H1 (cell line): ENCODE measurements at regions not wholly inside any gene's neighbourhood (a gene's known extent, or its start where the extent isn't known, plus 50 kb on each side); places are given as distances from the start of the nearest gene placed in this dataset.

Experiments used
- BRCA1 ChIP-seq: IDR thresholded peaks from 2 replicates; pipeline ENCODE4 v1.6.1; 2012; ENCODE audit warnings: low read depth, low read length, improper control_type of control experiment
- CHD2 ChIP-seq: IDR thresholded peaks from 2 replicates; pipeline ENCODE4 v1.6.1; 2012; ENCODE audit warnings: low read length, improper control_type of control experiment
- EZH2 ChIP-seq: fragments of 200-600 bp; sonication (generic); IDR thresholded peaks from 2 replicates; pipeline ENCODE4 v1.7.1; 2012; ENCODE audit warnings: low read depth, mild to moderate bottlenecking, moderate library complexity, low read length, inconsistent platforms; ENCODE audit not compliant: severe bottlenecking
- PHF8 ChIP-seq: fragments of 200-600 bp; sonication (generic); conservative IDR thresholded peaks from 2 replicates; pipeline ENCODE4 v1.7.1; 2012; ENCODE audit warnings: low read depth, mild to moderate bottlenecking, inconsistent platforms, low read length, moderate library complexity
- SAP30 ChIP-seq: fragments of 300-600 bp; sonication (generic); IDR thresholded peaks from 2 replicates; pipeline ENCODE4 v1.7.1; 2012; ENCODE audit warnings: low read length, moderate library complexity, mild to moderate bottlenecking, inconsistent platforms; ENCODE audit not compliant: insufficient read depth, insufficient replicate concordance
- SP2 ChIP-seq: IDR thresholded peaks from 2 replicates; pipeline ENCODE4 v1.6.1; 2012; ENCODE audit warnings: mild to moderate bottlenecking, low read length, inconsistent platforms
- SP4 ChIP-seq: IDR thresholded peaks from 2 replicates; pipeline ENCODE4 v1.6.1; 2012; ENCODE audit warnings: low read length, inconsistent platforms
- TBP ChIP-seq: IDR thresholded peaks from 2 replicates; pipeline ENCODE4 v1.6.1; 2011; ENCODE audit warnings: low read depth, low read length, improper control_type of control experiment
- ZNF274 ChIP-seq: IDR thresholded peaks from 2 replicates; pipeline ENCODE4 v1.7.0; 2012; ENCODE audit warnings: low read length, borderline replicate concordance; ENCODE audit errors: extremely low read depth
- TF ChIP-seq, protein P1 (sequence below): fragments of 300-600 bp; sonication (generic); IDR thresholded peaks from 2 replicates; pipeline ENCODE4 v1.7.1; 2012; ENCODE audit warnings: low read length, moderate library complexity, mild to moderate bottlenecking, inconsistent platforms; ENCODE audit not compliant: insufficient replicate concordance

DNA sequence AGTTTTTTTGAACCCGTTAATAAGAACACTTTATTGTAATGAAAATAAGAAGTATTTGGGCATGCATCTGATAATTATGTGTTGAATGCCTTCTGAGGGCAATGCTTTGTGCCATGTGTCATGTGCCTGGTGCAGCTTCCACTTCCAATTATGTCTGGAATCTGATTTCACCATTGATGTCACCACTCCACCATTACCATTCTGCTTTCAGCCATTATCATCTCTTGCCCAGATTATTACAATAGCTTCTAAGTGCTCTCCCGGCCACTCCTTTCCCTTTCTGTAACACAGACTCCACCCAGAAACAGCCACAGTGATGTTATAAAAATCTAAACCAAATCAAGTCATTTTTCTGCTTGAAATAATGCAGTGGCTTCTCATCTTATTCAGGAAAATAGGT, 171.7 kb downstream of the C9orf152 start (continued):
- TF ChIP-seq, protein P1, sequence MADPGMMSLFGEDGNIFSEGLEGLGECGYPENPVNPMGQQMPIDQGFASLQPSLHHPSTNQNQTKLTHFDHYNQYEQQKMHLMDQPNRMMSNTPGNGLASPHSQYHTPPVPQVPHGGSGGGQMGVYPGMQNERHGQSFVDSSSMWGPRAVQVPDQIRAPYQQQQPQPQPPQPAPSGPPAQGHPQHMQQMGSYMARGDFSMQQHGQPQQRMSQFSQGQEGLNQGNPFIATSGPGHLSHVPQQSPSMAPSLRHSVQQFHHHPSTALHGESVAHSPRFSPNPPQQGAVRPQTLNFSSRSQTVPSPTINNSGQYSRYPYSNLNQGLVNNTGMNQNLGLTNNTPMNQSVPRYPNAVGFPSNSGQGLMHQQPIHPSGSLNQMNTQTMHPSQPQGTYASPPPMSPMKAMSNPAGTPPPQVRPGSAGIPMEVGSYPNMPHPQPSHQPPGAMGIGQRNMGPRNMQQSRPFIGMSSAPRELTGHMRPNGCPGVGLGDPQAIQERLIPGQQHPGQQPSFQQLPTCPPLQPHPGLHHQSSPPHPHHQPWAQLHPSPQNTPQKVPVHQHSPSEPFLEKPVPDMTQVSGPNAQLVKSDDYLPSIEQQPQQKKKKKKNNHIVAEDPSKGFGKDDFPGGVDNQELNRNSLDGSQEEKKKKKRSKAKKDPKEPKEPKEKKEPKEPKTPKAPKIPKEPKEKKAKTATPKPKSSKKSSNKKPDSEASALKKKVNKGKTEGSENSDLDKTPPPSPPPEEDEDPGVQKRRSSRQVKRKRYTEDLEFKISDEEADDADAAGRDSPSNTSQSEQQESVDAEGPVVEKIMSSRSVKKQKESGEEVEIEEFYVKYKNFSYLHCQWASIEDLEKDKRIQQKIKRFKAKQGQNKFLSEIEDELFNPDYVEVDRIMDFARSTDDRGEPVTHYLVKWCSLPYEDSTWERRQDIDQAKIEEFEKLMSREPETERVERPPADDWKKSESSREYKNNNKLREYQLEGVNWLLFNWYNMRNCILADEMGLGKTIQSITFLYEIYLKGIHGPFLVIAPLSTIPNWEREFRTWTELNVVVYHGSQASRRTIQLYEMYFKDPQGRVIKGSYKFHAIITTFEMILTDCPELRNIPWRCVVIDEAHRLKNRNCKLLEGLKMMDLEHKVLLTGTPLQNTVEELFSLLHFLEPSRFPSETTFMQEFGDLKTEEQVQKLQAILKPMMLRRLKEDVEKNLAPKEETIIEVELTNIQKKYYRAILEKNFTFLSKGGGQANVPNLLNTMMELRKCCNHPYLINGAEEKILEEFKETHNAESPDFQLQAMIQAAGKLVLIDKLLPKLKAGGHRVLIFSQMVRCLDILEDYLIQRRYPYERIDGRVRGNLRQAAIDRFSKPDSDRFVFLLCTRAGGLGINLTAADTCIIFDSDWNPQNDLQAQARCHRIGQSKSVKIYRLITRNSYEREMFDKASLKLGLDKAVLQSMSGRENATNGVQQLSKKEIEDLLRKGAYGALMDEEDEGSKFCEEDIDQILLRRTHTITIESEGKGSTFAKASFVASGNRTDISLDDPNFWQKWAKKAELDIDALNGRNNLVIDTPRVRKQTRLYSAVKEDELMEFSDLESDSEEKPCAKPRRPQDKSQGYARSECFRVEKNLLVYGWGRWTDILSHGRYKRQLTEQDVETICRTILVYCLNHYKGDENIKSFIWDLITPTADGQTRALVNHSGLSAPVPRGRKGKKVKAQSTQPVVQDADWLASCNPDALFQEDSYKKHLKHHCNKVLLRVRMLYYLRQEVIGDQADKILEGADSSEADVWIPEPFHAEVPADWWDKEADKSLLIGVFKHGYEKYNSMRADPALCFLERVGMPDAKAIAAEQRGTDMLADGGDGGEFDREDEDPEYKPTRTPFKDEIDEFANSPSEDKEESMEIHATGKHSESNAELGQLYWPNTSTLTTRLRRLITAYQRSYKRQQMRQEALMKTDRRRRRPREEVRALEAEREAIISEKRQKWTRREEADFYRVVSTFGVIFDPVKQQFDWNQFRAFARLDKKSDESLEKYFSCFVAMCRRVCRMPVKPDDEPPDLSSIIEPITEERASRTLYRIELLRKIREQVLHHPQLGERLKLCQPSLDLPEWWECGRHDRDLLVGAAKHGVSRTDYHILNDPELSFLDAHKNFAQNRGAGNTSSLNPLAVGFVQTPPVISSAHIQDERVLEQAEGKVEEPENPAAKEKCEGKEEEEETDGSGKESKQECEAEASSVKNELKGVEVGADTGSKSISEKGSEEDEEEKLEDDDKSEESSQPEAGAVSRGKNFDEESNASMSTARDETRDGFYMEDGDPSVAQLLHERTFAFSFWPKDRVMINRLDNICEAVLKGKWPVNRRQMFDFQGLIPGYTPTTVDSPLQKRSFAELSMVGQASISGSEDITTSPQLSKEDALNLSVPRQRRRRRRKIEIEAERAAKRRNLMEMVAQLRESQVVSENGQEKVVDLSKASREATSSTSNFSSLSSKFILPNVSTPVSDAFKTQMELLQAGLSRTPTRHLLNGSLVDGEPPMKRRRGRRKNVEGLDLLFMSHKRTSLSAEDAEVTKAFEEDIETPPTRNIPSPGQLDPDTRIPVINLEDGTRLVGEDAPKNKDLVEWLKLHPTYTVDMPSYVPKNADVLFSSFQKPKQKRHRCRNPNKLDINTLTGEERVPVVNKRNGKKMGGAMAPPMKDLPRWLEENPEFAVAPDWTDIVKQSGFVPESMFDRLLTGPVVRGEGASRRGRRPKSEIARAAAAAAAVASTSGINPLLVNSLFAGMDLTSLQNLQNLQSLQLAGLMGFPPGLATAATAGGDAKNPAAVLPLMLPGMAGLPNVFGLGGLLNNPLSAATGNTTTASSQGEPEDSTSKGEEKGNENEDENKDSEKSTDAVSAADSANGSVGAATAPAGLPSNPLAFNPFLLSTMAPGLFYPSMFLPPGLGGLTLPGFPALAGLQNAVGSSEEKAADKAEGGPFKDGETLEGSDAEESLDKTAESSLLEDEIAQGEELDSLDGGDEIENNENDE, result no peak
- TF ChIP-seq SAP30 (no peak), TBP (no peak), SP2 (no peak), EZH2 (no peak), PHF8 (no peak), BRCA1 (no peak), ZNF274 (no peak), SP4 (no peak), CHD2 (no peak)
